LNCaP clone FGC (cell line): ENCODE measurements at regions not wholly inside any gene's neighbourhood (a gene's known extent, or its start where the extent isn't known, plus 50 kb on each side); places are given as distances from the start of the nearest gene placed in this dataset.
"Not testable (repeated sequence)": the region's sequence is repeated elsewhere in the genome, so short reads cannot be mapped to it uniquely, and the experiment has no call there.

ENCODE experiments used
- DNase-seq: peaks from one replicate; pipeline ENCODE4 v3.0.0-alpha.2; 2011; ENCODE audit warnings: low read depth
- H3K4me3 ChIP-seq: 2 replicates; pipeline ENCODE4 v1.5.1; 2011; ENCODE audit warnings: mild to moderate bottlenecking, low read depth, low read length, control low read depth
- CTCF ChIP-seq: IDR thresholded peaks from 2 replicates; pipeline ENCODE4 v1.5.1; 2012; ENCODE audit warnings: mild to moderate bottlenecking; ENCODE audit not compliant: control insufficient read depth, insufficient read depth; ENCODE audit errors: extremely low read depth

GRCh38 chr3:153634683-153635082 is 472.7 kb downstream of the RAP2B start:
- no peak overlapping the region for H3K4me3 ChIP-seq
- DNase-seq = no peak
- TF ChIP-seq CTCF = no peak

- no peak for DNase-seq
Measured at GRCh38 chr3:153639631-153640030, 477.6 kb downstream of the RAP2B start.

GRCh38 chr3:153640689-153641665 is 479.0 kb downstream of the RAP2B start:
- TF ChIP-seq CTCF = no peak
- DNase-seq = no peak
- no peak overlapping the region for H3K4me3 ChIP-seq

More at GRCh38 chr3:153639631-153640030, 477.6 kb downstream of the RAP2B start:
- TF ChIP-seq CTCF = no peak
- H3K4me3 ChIP-seq = no peak overlapping the region

- H3K4me3 ChIP-seq, DNase-seq: not testable (repeated sequence)
Measured at GRCh38 chr3:153642576-153642975, 478.6 kb upstream of the ARHGEF26 start.

GRCh38 chr3:153643471-153643870 is 477.7 kb upstream of the ARHGEF26 start:
- not testable (repeated sequence) for DNase-seq, H3K4me3 ChIP-seq

GRCh38 chr3:153649286-153649839 is 471.8 kb upstream of the ARHGEF26 start:
- no peak overlapping the region for H3K4me3 ChIP-seq
- no peak for DNase-seq
- TF ChIP-seq CTCF = no peak

- no peak for DNase-seq
- no peak overlapping the region for H3K4me3 ChIP-seq
- no peak for TF ChIP-seq CTCF
Measured at GRCh38 chr3:153652076-153652475, 469.1 kb upstream of the ARHGEF26 start.

GRCh38 chr3:153657046-153657445 is 464.1 kb upstream of the ARHGEF26 start:
- no peak for DNase-seq
- no peak overlapping the region for H3K4me3 ChIP-seq
- TF ChIP-seq CTCF = no peak
